ENCODE measurements at regions not wholly inside any gene's neighbourhood (a gene's known extent, or its start where the extent isn't known, plus 50 kb on each side); places are given as distances from the start of the nearest gene placed in this dataset.

GRCh38 chr7:26460351-26461085 is 168.9 kb downstream of the SNX10 start:
- Histone ChIP-seq H3K4me1 (ENCODE audit: insufficient read depth, low read length, poor library complexity, severe bottlenecking) (no peaks in the 10 kb centered on the region), H4K20me1 (ENCODE audit: insufficient read depth, low read length, poor library complexity, severe bottlenecking) (no peaks in the 10 kb centered on the region), H3K4me3 (ENCODE audit: low read length, poor library complexity, severe bottlenecking) (no peak overlapping the region), H3K9me2 (replicated peaks; ENCODE audit: low read depth, low read length) (no peaks in the 10 kb centered on the region), H3K9me3 (ENCODE audit: insufficient read depth, low read depth, low read length) (no peaks in the 10 kb centered on the region), H3K9ac (ENCODE audit: low read depth, low read length, poor library complexity, severe bottlenecking) (no peak overlapping the region), H3K27me3 (ENCODE audit: insufficient read depth, low read length, poor library complexity, severe bottlenecking) (no peaks in the 10 kb centered on the region), H3F3A (ENCODE audit: low read depth) (no peaks in the 10 kb centered on the region), H3K4me2 (ENCODE audit: low read depth, low read length, poor library complexity, severe bottlenecking) (no peak overlapping the region), H2AFZ (ENCODE audit: low read length) (no peak overlapping the region), H3K36me3 (ENCODE audit: insufficient read depth, low read length) (no peaks in the 10 kb centered on the region), H3K79me2 (ENCODE audit: insufficient read depth, low read length) (no peaks in the 10 kb centered on the region)
- TF ChIP-seq CTCF (conservative IDR thresholded peaks at IDR 0.05; ENCODE audit: low read length) = no peak
- no peak for TF ChIP-seq EZH2phosphoT487 (IDR thresholded peaks at IDR 0.05; ENCODE audit: borderline replicate concordance)

- no peaks in the 10 kb centered on the region for H3K36me3 ChIP-seq (ENCODE audit: insufficient read depth, low read length)
- no peaks in the 10 kb centered on the region for H3K9me3 ChIP-seq (ENCODE audit: insufficient read depth, low read depth, low read length)
- TF ChIP-seq CTCF (conservative IDR thresholded peaks at IDR 0.05; ENCODE audit: low read length) (no peak), EZH2phosphoT487 (IDR thresholded peaks at IDR 0.05; ENCODE audit: borderline replicate concordance) (no peak)
These were observed 169.9 kb downstream of the SNX10 start for GRCh38 chr7:26461518-26461917.

GRCh38 chr7:26466007-26466406 is 174.3 kb downstream of the SNX10 start:
- H3K4me1 ChIP-seq (ENCODE audit: insufficient read depth, low read length, poor library complexity, severe bottlenecking) = no peaks in the 10 kb centered on the region
- no peak for TF ChIP-seq CTCF (conservative IDR thresholded peaks at IDR 0.05; ENCODE audit: low read length)
- TF ChIP-seq EZH2phosphoT487 (IDR thresholded peaks at IDR 0.05; ENCODE audit: borderline replicate concordance) = no peak
- H2AFZ ChIP-seq (ENCODE audit: low read length) = no peak overlapping the region
- no peak overlapping the region for H3K4me3 ChIP-seq (ENCODE audit: low read length, poor library complexity, severe bottlenecking)
- H3K9me2 ChIP-seq (replicated peaks; ENCODE audit: low read depth, low read length) = no peaks in the 10 kb centered on the region
- H3K36me3 ChIP-seq (ENCODE audit: insufficient read depth, low read length) = no peaks in the 10 kb centered on the region
- no peaks in the 10 kb centered on the region for H3K9me3 ChIP-seq (ENCODE audit: insufficient read depth, low read depth, low read length)
- H3K27me3 ChIP-seq (ENCODE audit: insufficient read depth, low read length, poor library complexity, severe bottlenecking) = no peaks in the 10 kb centered on the region
- H3K4me2 ChIP-seq (ENCODE audit: low read depth, low read length, poor library complexity, severe bottlenecking) = no peak overlapping the region
- no peaks in the 10 kb centered on the region for H4K20me1 ChIP-seq (ENCODE audit: insufficient read depth, low read length, poor library complexity, severe bottlenecking)
- H3F3A ChIP-seq (ENCODE audit: low read depth) = no peaks in the 10 kb centered on the region
- H3K79me2 ChIP-seq (ENCODE audit: insufficient read depth, low read length) = no peaks in the 10 kb centered on the region
- no peak overlapping the region for H3K9ac ChIP-seq (ENCODE audit: low read depth, low read length, poor library complexity, severe bottlenecking)

More at GRCh38 chr7:26461518-26461917, 169.9 kb downstream of the SNX10 start:
- no peak overlapping the region for H3K4me3 ChIP-seq (ENCODE audit: low read length, poor library complexity, severe bottlenecking)
- H3F3A ChIP-seq (ENCODE audit: low read depth) = no peaks in the 10 kb centered on the region
- no peaks in the 10 kb centered on the region for H3K27me3 ChIP-seq (ENCODE audit: insufficient read depth, low read length, poor library complexity, severe bottlenecking)
- no peaks in the 10 kb centered on the region for H3K9me2 ChIP-seq (replicated peaks; ENCODE audit: low read depth, low read length)
- H3K9ac ChIP-seq (ENCODE audit: low read depth, low read length, poor library complexity, severe bottlenecking) = no peak overlapping the region
- H2AFZ ChIP-seq (ENCODE audit: low read length) = no peak overlapping the region
- no peak overlapping the region for H3K4me2 ChIP-seq (ENCODE audit: low read depth, low read length, poor library complexity, severe bottlenecking)
- no peaks in the 10 kb centered on the region for H4K20me1 ChIP-seq (ENCODE audit: insufficient read depth, low read length, poor library complexity, severe bottlenecking)
- H3K4me1 ChIP-seq (ENCODE audit: insufficient read depth, low read length, poor library complexity, severe bottlenecking) = no peaks in the 10 kb centered on the region
- H3K79me2 ChIP-seq (ENCODE audit: insufficient read depth, low read length) = no peaks in the 10 kb centered on the region
